ENCODE measurements at regions not wholly inside any gene's neighbourhood (a gene's known extent, or its start where the extent isn't known, plus 50 kb on each side); places are given as distances from the start of the nearest gene placed in this dataset.

GRCh38 chr3:151580591-151580990, 119.7 kb upstream of the IGSF10 start:
- no peak for TF ChIP-seq MYC (IDR thresholded peaks at IDR 0.05; ENCODE audit: low read depth, low read length)
- no peak for TF ChIP-seq MAX (IDR thresholded peaks at IDR 0.05; ENCODE audit: low read depth, low read length)
- TF ChIP-seq POLR2A (IDR thresholded peaks at IDR 0.05; ENCODE audit: extremely low read depth, insufficient read length), result no peak
- TF ChIP-seq, protein P1, sequence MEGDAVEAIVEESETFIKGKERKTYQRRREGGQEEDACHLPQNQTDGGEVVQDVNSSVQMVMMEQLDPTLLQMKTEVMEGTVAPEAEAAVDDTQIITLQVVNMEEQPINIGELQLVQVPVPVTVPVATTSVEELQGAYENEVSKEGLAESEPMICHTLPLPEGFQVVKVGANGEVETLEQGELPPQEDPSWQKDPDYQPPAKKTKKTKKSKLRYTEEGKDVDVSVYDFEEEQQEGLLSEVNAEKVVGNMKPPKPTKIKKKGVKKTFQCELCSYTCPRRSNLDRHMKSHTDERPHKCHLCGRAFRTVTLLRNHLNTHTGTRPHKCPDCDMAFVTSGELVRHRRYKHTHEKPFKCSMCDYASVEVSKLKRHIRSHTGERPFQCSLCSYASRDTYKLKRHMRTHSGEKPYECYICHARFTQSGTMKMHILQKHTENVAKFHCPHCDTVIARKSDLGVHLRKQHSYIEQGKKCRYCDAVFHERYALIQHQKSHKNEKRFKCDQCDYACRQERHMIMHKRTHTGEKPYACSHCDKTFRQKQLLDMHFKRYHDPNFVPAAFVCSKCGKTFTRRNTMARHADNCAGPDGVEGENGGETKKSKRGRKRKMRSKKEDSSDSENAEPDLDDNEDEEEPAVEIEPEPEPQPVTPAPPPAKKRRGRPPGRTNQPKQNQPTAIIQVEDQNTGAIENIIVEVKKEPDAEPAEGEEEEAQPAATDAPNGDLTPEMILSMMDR (IDR thresholded peaks at IDR 0.05; ENCODE audit: low read depth, low read length), result no peak
- no peak for DNase-seq (ENCODE audit: low read depth)

GRCh38 chr3:151579571-151580270, 118.9 kb upstream of the IGSF10 start:
- DNase-seq (ENCODE audit: low read depth), result peak; percentile 63
- H3K4me3 ChIP-seq (ENCODE audit: low read depth, low read length), result no peak overlapping the region
- TF ChIP-seq POLR2A (IDR thresholded peaks at IDR 0.05; ENCODE audit: extremely low read depth, insufficient read length) (no peak), MYC (IDR thresholded peaks at IDR 0.05; ENCODE audit: low read depth, low read length) (no peak)

More at GRCh38 chr3:151580591-151580990, 119.7 kb upstream of the IGSF10 start:
- no peak overlapping the region for H3K4me3 ChIP-seq (ENCODE audit: low read depth, low read length)

GRCh38 chr3:151578495-151578894, 117.6 kb upstream of the IGSF10 start:
- no peak overlapping the region for H3K4me3 ChIP-seq (ENCODE audit: low read depth, low read length)
- DNase-seq (ENCODE audit: low read depth), result no peak
- TF ChIP-seq, protein P1 (IDR thresholded peaks at IDR 0.05; ENCODE audit: low read depth, low read length), result no peak
- no peak for TF ChIP-seq MYC (IDR thresholded peaks at IDR 0.05; ENCODE audit: low read depth, low read length)
- no peak for TF ChIP-seq MAX (IDR thresholded peaks at IDR 0.05; ENCODE audit: low read depth, low read length)
- TF ChIP-seq POLR2A (IDR thresholded peaks at IDR 0.05; ENCODE audit: extremely low read depth, insufficient read length), result no peak

- DNase-seq (ENCODE audit: low read depth), result no peak
- TF ChIP-seq MAX (IDR thresholded peaks at IDR 0.05; ENCODE audit: low read depth, low read length) (no peak), POLR2A (IDR thresholded peaks at IDR 0.05; ENCODE audit: extremely low read depth, insufficient read length) (no peak), MYC (IDR thresholded peaks at IDR 0.05; ENCODE audit: low read depth, low read length) (no peak)
- TF ChIP-seq, protein P1 (IDR thresholded peaks at IDR 0.05; ENCODE audit: low read depth, low read length), result no peak
- H3K4me3 ChIP-seq (ENCODE audit: low read depth, low read length), result no peak overlapping the region
Measured at GRCh38 chr3:151576511-151577137, 115.8 kb upstream of the IGSF10 start.

DNA sequence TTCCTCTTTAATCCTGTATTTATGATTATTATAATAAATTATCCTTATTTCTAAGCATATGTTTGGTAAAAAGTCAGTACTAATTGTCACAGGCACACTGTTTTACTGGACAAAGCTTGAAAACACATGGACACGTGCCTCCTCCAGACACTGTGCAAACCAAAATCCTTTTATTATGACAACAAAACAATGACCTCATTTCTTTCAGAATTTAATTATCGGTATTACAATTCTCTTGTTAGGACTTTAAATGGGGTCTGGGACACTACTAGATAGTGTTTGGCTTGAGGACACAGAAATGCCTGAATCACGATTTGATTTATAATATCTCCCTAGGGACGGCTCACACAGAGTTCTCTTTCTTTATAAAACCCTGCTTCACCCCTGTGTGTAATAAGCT, 107.3 kb upstream of the IGSF10 start:
- no peak overlapping the region for H3K4me3 ChIP-seq (ENCODE audit: low read depth, low read length)
- no peak for DNase-seq (ENCODE audit: low read depth)
- TF ChIP-seq MAX (IDR thresholded peaks at IDR 0.05; ENCODE audit: low read depth, low read length) (no peak), POLR2A (IDR thresholded peaks at IDR 0.05; ENCODE audit: extremely low read depth, insufficient read length) (no peak), MYC (IDR thresholded peaks at IDR 0.05; ENCODE audit: low read depth, low read length) (no peak)
- TF ChIP-seq, protein P1 (IDR thresholded peaks at IDR 0.05; ENCODE audit: low read depth, low read length), result no peak

DNA sequence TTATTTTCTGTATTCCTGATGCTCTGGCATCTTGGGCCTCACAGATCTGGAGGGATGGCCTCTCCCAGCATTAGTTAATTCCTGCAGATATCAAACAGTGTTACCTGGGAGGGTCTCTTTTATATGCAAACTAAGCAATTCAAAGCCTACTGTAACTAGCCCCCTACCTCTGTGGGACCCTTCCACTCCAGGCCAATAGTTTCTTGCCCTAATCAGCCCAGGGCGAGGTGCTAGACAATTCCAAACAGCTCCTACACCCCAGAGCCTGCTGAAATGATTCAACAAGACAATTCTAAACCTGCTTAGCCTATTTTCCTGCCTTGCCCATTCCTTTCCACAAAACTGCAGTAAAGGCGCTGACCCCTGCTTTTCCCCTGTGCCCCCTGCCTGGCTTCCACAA, 106.6 kb upstream of the IGSF10 start:
- TF ChIP-seq, protein P1 (IDR thresholded peaks at IDR 0.05; ENCODE audit: low read depth, low read length), result no peak
- TF ChIP-seq POLR2A (IDR thresholded peaks at IDR 0.05; ENCODE audit: extremely low read depth, insufficient read length), result no peak
- no peak overlapping the region for H3K4me3 ChIP-seq (ENCODE audit: low read depth, low read length)
- no peak for DNase-seq (ENCODE audit: low read depth)

All from NB4 (cell line).